GM21528 (cell line): ENCODE measurements at regions not wholly inside any gene's neighbourhood (a gene's known extent, or its start where the extent isn't known, plus 50 kb on each side); places are given as distances from the start of the nearest gene placed in this dataset.

ENCODE experiments used
- ATAC-seq: cut with Tn5 transposase; IDR thresholded peaks from one replicate; pipeline ENCODE4 v1.9.1; 2021; ENCODE audit warnings: mild to moderate bottlenecking, moderate library complexity; ENCODE audit not compliant: unreplicated experiment, low FRiP score

- no peak for ATAC-seq
Observed at GRCh38 chr5:167708449-167708848, 583.0 kb upstream of the WWC1 start.

DNA sequence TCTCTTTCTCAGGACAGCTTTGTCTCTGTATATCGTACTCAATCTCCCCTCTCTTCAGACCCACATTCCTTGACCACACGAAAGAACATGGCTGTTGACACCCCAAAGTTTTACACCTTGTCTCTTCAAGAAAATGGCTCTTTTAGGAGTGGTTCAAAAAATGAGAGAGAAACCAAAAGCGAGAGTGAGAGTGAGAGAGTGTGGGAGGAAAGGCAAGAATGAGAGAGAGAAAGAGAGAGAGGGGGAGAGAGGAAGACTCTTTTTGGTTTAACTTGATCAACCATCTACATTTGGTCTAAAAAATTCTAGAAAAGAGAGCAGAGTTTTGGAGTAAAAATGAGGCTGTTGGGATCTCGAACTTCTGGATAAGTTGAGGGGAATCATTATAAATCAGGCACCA, 581.8 kb upstream of the WWC1 start:
- ATAC-seq = no peak

DNA sequence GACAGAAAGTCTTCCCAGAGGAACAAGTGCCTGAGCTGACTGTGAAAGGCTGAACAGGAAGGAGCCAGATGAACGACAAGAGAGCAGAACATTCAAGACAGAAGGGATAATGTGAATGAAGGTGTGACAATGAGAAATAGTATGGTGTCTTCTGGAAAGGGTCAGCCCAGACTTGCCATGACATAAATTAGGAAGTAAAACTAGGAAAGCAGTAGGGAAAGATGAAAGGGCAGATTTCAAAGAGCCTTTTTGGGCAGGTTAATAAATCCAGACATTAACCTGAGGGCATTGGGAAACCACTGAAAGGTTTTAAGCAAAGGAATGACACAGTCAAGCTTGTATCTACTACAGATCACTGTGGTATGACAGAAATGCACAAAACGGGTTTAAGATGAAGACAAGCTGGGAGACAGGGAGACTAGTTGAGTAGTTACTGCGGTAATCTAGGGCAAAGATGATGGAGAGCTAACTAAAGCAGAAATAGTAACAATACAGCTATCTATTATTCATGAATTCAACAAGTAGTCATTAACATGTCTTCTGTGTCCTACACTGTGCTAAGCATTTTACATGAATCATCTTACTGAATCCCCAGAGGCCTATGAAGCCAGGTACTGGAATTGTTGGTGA, 580.9 kb upstream of the WWC1 start:
- no peak for ATAC-seq

DNA sequence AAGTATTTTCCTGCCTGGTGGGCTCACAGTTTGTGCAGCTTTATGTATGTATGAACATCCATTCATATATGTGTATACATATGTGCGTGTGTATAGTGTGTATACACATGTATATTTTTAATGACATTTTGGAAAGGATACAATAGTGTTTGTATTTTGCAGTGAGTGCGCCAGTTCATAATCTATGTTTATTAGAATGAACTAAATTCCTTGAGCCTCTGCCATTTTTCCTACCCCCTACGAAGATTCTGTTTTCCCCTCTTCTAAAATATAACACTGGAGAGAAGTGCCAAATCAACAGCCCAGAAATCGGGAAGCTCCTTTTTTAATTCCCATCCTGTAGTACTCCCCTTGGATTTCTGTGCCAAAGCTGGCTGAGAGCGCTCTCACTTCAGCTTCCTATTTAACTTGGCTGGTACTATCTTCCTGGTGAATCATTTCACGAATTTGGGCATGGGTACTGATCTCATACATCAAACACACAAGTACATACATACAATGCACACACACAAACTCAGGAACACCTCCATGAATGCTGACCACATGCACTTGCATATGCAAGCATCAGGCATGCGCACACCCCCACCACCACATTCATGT, 578.4 kb upstream of the WWC1 start:
- no peak for ATAC-seq

- ATAC-seq = no peak
Observed at GRCh38 chr5:167713896-167714295, 577.5 kb upstream of the WWC1 start.

GRCh38 chr5:167716126-167716775, 575.2 kb upstream of the WWC1 start:
- no peak for ATAC-seq

- no peak for ATAC-seq
Observed at GRCh38 chr5:167720259-167720658, 571.2 kb upstream of the WWC1 start.

DNA sequence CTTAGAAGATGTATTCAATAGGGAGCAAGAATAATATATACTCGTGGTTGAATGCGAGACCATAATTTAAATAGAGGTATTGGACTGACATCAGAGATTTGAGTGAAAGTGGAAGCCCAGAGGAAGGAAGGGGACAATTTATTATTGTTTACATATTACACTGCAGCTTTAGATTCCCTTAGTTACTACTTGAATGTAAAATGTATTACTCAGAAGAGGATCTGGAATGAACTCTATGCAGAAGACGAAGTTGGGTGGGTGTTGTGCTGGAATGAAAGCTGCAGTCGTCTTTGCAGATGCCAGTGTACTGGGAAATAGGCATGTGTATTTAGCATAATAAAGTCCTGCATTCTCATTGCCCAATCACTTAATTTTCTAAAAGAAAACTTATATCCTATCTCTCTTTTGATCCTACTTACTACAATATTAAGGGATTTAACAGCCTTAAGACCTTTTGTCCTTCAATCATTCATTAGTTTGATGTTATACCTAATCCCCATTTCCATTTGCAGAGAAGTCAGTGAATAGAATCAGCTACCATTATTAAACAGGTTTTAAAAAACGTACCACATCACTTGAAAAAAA, 570.7 kb upstream of the WWC1 start:
- no peak for ATAC-seq

DNA sequence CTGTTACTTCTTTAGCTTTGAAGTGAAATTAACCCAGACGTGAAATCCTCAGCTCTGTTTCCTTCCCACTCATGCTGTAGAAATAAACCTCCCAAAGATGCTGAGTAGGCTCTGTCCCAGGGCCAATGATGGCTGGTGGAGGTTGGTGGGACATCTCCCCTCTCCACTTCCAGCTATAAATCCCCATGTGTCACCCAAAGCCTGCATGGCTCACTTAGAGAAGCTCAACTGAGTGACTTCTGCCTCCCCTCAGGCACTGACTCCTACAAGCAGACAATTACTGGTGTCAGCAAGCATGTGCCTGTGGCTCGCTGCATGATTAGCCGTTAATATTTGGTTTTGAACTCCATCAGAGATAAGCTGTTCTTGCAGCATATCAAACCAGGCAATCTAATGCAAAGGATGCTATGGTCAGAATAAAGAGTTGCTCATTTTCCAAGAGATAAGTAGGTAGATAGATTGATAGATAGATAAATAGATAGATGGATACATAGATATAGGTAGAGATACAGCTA, 569.5 kb upstream of the WWC1 start:
- ATAC-seq = no peak

DNA sequence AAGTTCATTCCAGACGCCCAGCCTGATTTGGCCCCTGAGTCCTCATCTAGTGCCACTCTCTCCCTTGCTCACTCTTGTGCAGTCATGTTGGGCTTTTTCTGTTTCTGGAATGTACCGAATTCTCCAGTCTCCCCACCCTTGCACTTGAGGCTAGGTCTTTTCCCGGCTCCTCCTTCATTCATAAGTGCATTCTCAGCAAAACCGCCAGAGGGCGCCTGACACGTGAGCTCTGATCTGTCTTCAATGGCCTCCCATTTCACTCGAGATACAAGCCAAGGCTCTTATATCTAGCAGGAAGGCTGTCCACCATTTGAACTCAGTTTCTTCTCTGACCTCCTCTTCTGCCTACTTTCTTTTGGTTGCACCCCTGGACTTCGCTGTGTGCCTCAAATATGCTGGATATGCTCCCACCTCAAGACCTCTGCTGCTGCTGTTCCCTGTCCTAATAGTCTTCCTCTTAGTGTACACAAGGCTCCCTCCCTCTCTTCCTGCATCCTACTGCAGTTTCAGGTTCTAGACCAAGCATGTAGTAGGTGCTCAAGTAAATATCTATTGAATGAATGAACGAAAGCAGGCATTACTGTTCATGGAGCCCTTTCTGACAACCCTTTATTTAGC, 568.1 kb upstream of the WWC1 start:
- peak; percentile 97 for ATAC-seq

- no peak for ATAC-seq
Observed at GRCh38 chr5:167725264-167725663, 566.2 kb upstream of the WWC1 start.

DNA sequence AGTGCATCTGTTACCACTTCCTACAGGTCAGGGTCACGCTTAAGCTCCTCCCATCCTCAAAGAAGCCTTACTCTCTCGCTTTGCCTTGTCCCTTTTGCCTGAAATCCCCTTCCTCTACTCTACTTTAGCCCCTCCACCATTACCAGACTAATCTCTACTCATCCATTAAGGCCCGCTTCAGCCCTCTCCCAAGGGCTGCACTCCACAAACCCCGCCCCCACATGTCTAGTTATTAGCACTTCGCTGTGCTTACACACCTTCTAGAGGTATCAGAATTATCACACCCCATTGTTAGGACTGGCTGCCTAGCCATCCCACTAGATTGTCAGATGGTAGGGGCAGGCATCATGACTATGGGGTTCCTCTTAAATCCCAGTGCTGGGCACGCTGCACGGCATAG, 565.7 kb upstream of the WWC1 start:
- no peak for ATAC-seq

GRCh38 chr5:167726642-167727041, 564.8 kb upstream of the WWC1 start:
- ATAC-seq = no peak

DNA sequence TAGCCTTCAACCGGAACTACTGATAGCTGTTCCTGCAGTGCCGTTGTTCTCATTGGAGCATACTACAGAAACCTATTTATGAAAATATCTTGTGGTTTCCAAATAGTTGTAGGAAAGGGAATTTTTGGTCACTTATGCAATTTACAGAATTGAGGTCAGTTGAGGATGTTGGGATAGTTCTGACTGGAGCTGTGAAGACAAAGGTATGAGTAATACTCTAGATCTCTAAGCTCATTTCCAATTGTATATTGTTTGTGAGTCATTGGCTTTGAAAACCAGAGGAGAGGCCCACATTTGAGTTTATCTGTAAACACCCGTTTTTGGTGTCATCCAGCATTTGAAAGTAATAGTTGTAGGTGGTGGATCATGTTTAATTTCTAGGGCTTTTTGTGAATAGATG, 561.3 kb upstream of the WWC1 start:
- no peak for ATAC-seq

- ATAC-seq = no peak
Observed at GRCh38 chr5:167730656-167731055, 560.8 kb upstream of the WWC1 start.

- no peak for ATAC-seq
Observed at GRCh38 chr5:167731951-167732350, 559.5 kb upstream of the WWC1 start.

DNA sequence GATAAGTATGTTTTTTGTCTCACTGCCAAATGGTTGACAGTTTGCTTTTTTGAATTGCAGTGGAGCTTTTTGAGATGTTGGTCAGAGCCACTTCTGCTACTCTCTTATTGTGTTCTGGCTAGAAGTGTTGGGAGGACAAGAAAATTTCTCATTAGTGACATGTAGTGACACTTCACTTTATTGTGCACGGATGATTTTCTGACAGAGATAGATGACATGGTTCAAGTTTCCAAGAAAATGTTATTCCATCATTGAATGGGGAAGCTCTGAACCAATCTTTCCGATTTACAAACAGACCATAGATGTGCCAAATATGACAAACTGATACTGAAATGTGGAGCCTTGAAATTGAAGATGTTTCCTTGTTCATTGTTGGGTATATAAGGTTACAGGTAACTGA, 558.9 kb upstream of the WWC1 start:
- no peak for ATAC-seq

- ATAC-seq = no peak
Observed at GRCh38 chr5:167736992-167737391, 554.5 kb upstream of the WWC1 start.

- ATAC-seq = no peak
Observed at GRCh38 chr5:167743695-167744464, 547.6 kb upstream of the WWC1 start.

DNA sequence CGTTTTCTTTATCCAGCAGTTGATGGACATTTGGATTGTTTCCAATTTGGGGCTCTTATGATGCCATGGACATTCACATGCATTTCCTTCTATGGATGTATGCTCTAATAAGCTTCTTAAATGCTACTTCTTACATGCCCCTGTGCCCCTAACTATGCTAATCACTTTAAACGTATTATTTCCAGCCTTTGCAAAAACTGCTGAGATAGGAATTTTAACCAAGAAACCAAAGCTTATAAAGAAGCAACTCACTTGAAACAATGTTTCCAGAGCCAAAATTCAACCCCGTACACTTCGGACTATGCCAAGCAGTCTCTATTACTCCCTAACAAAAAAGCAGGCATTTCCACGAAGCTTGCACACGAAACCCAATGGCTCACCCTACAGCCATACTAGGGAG, 545.6 kb upstream of the WWC1 start:
- ATAC-seq = no peak
